NB4 (cell line): ENCODE measurements at regions not wholly inside any gene's neighbourhood (a gene's known extent, or its start where the extent isn't known, plus 50 kb on each side); places are given as distances from the start of the nearest gene placed in this dataset.

Source experiments
- CTCF ChIP-seq: IDR thresholded peaks from one replicate; pipeline ENCODE4 v1.5.1; 2012; ENCODE audit warnings: low read depth, low read length
- MYC ChIP-seq: IDR thresholded peaks from 2 replicates; pipeline ENCODE4 v1.6.1; 2011; ENCODE audit warnings: low read depth, low read length
- POLR2A ChIP-seq: IDR thresholded peaks from 2 replicates; pipeline ENCODE4 v1.6.1; 2011; ENCODE audit warnings: mild to moderate bottlenecking; ENCODE audit not compliant: insufficient read length; ENCODE audit errors: extremely low read depth

GRCh38 chr9:11194246-11194645 is 581.4 kb upstream of the PTPRD start:
- TF ChIP-seq CTCF (no peak), MYC (no peak), POLR2A (no peak)
